Transverse colon (tissue), 4 donors: ENCODE measurements at regions not wholly inside any gene's neighbourhood (a gene's known extent, or its start where the extent isn't known, plus 50 kb on each side); places are given as distances from the start of the nearest gene placed in this dataset.

ENCODE experiments used
- DNase-seq: peaks from one replicate; pipeline ENCODE4 v3.0.0-alpha.2; 2019
- H3K27ac ChIP-seq, 4 donors: fragments of 200-600 bp; sonication (generic); 2 replicates each; pipeline ENCODE4 v1.5.1; 2016 to 2018; ENCODE audit warnings: inconsistent platforms in 4 of 4
- H3K27me3 ChIP-seq: fragments of 200-600 bp; sonication (generic); 2 replicates; pipeline ENCODE4 v1.5.1; 2017; ENCODE audit warnings: inconsistent platforms
- H3K36me3 ChIP-seq, 4 donors: fragments of 200-600 bp; sonication (generic); 2 replicates each; pipeline ENCODE4 v1.5.1; 2017 to 2019; ENCODE audit warnings: inconsistent platforms in 4 of 4
- H3K4me1 ChIP-seq, 4 donors: fragments of 200-600 bp; sonication (generic); 2 replicates each; pipeline ENCODE4 v1.5.1; 2017 to 2020; ENCODE audit warnings: inconsistent platforms in 4 of 4
- H3K4me3 ChIP-seq, 4 donors: fragments of 200-600 bp; sonication (generic); 1 replicate in 1 of 4; 2 replicates in 3 of 4; pipeline versions ENCODE4 v1.5.1 to v1.6.1; 2017 to 2019; ENCODE audit warnings: inconsistent platforms in 4 of 4
- H3K9me3 ChIP-seq, 2 donors: fragments of 200-600 bp; sonication (generic); 2 replicates each; pipeline ENCODE4 v1.5.1; 2017 to 2019; ENCODE audit warnings: inconsistent platforms in 2 of 2
- CTCF ChIP-seq, 5 experiments: fragments of 200-600 bp in 3 of 5; fragments of 450-650 bp in 2 of 5; sonication (generic) in 3 of 5; IDR thresholded peaks; 1 replicate in 2 of 5; 2 replicates in 3 of 5; pipeline ENCODE4 v1.5.1; 2016 to 2017; ENCODE audit warnings: antibody characterized with exemption in 5 of 5, inconsistent platforms in 3 of 5, mild to moderate bottlenecking in 2 of 5, moderate library complexity in 1 of 5
- EP300 ChIP-seq: sonication (generic); formaldehyde crosslinking; IDR thresholded peaks from one replicate; pipeline ENCODE4 v1.6.1; 2017; ENCODE audit warnings: antibody characterized with exemption, low read depth
- POLR2A ChIP-seq: fragments of 450-650 bp; IDR thresholded peaks from one replicate; pipeline ENCODE4 v1.6.1; 2016; ENCODE audit warnings: antibody characterized with exemption, mild to moderate bottlenecking, moderate library complexity
- POLR2AphosphoS5 ChIP-seq, 3 donors: sonication (generic); formaldehyde crosslinking; IDR thresholded peaks; one replicate each; pipeline ENCODE4 v1.6.1; 2016; ENCODE audit warnings: antibody characterized with exemption in 3 of 3
- WGBS, 2 donors: methylation state at CpG; one replicate each; pipeline ENCODE4 v1.1.5; 2018; ENCODE audit warnings: low coverage in 1 of 2; 5-methylcytosine and 5-hydroxymethylcytosine counted together
- in situ Hi-C, 4 donors: fragments of 200-750 bp; cut with MboI; loops; one replicate each; pipeline versions ENCODE4 v1.15.0 to v1.15.1; 2017; ENCODE audit warnings: low sequenced_read_pairs in 3 of 4, low pct_ligation_motif_present in 1 of 4, low pct_unique_long_range_greater_than_20kb in 1 of 4
- intact Hi-C: fragments of 100-400 bp; cut with DNase I; formaldehyde crosslinking; loops from one replicate; pipeline ENCODE4 v1.15.1; 2023; ENCODE audit warnings: low total_unique reads

GRCh38 chr4:56212774-56213173, 174.5 kb downstream of the AASDH start:
- Histone ChIP-seq H3K27me3 (no peaks in the 10 kb centered on the region), H3K36me3 (no peaks in the 10 kb centered on the region), H3K9me3 (peaks cover 0 to 5% of the 10 kb centered on the region in 2 donors), H3K4me3 (no peak overlapping the region), H3K4me1 (peaks cover 0 to 28% (median 6%) of the 10 kb centered on the region in 4 donors), H3K27ac (no peak overlapping the region)
- 100% methylated on average over 2 of the region's 2 CpGs; no CpG with 5 or more reads in 1 of the 2 donors for WGBS, 2 donors
- TF ChIP-seq CTCF (IDR thresholded peaks at IDR 0.05) (no peak), POLR2A (no peak), POLR2AphosphoS5 (IDR thresholded peaks at IDR 0.05) (no peak), EP300 (no peak)
- intact Hi-C loops, result no loop called here
- no peak for DNase-seq
- in situ Hi-C loops, result no loop called here

GRCh38 chr4:56211202-56211601, 176.1 kb downstream of the AASDH start:
- in situ Hi-C loops (no loop called here), intact Hi-C loops (no loop called here)
- no peak for DNase-seq
- Histone ChIP-seq H3K27ac (no peak overlapping the region), H3K9me3 (peaks cover 0 to 5% of the 10 kb centered on the region in 2 donors), H3K4me1 (peaks cover 0 to 16% (median 4%) of the 10 kb centered on the region in 4 donors), H3K4me3 (no peak overlapping the region), H3K36me3 (no peaks in the 10 kb centered on the region), H3K27me3 (no peaks in the 10 kb centered on the region)
- 94% methylated on average over 3 of the region's 3 CpGs; no CpG with 5 or more reads in 1 of the 2 donors for WGBS, 2 donors
- TF ChIP-seq POLR2AphosphoS5 (IDR thresholded peaks at IDR 0.05), result no peak
- no peak for TF ChIP-seq POLR2A
- TF ChIP-seq CTCF (IDR thresholded peaks at IDR 0.05), result no peak
- TF ChIP-seq EP300, result no peak

GRCh38 chr4:56210397-56210796, 176.9 kb downstream of the AASDH start:
- Histone ChIP-seq H3K27me3 (no peaks in the 10 kb centered on the region), H3K4me1 (peaks cover 0 to 8% (median 1%) of the 10 kb centered on the region in 4 donors), H3K36me3 (no peaks in the 10 kb centered on the region), H3K4me3 (no peak overlapping the region), H3K9me3 (peaks cover 0 to 5% of the 10 kb centered on the region in 2 donors), H3K27ac (no peak overlapping the region)
- in situ Hi-C loops (no loop called here), intact Hi-C loops (no loop called here)
- DNase-seq, result no peak
- 42 to 61% methylated on average over 1 of the region's 1 CpG for WGBS, 2 donors
- TF ChIP-seq EP300 (no peak), POLR2AphosphoS5 (IDR thresholded peaks at IDR 0.05) (no peak), POLR2A (no peak), CTCF (IDR thresholded peaks at IDR 0.05) (no peak)

GRCh38 chr4:56209767-56210166, 177.5 kb downstream of the AASDH start:
- Histone ChIP-seq H3K9me3 (peaks cover 0 to 5% of the 10 kb centered on the region in 2 donors), H3K27ac (no peak overlapping the region), H3K36me3 (no peaks in the 10 kb centered on the region), H3K4me1 (peaks cover 0 to 3% (median 0%) of the 10 kb centered on the region in 4 donors), H3K27me3 (no peaks in the 10 kb centered on the region), H3K4me3 (no peak overlapping the region)
- intact Hi-C loops (no loop called here), in situ Hi-C loops (no loop called here)
- TF ChIP-seq EP300 (no peak), POLR2A (no peak), CTCF (IDR thresholded peaks at IDR 0.05) (no peak), POLR2AphosphoS5 (IDR thresholded peaks at IDR 0.05) (no peak)
- 86% methylated on average over 3 of the region's 3 CpGs; no CpG with 5 or more reads in 1 of the 2 donors for WGBS, 2 donors
- no peak for DNase-seq
